ENCODE measurements at regions not wholly inside any gene's neighbourhood (a gene's known extent, or its start where the extent isn't known, plus 50 kb on each side); places are given as distances from the start of the nearest gene placed in this dataset.

GRCh38 chr10:8633909-8634308 lies 579.4 kb downstream of the GATA3 start:
- TF ChIP-seq CTCF (IDR thresholded peaks at IDR 0.05; ENCODE audit: low read length) (no peak), EZH2 (IDR thresholded peaks at IDR 0.05; ENCODE audit: borderline replicate concordance, low read length) (no peak)
